ENCODE measurements at regions not wholly inside any gene's neighbourhood (a gene's known extent, or its start where the extent isn't known, plus 50 kb on each side); places are given as distances from the start of the nearest gene placed in this dataset.

DNA sequence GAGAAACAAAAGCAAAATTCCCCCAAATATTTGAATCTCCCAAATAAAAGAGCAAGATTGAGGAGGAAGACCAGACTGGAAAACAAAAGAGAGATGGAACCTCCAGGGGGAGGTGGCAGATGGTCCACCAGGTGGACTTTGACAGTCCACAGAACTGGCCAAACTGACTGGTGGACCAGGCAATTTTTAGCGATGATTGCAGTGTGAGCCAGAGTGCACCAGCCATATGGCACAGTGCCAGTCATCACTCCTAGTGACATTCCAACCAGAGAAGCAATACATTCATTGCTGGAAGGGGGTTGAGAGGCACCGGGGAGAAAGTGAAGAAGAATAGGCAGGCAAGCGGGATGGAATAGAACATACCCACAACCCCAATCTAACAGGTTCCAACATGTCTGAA, 182.9 kb downstream of the EXOC5 start:
- no peak overlapping the region for H3K27ac ChIP-seq
- 84 to 97% (median 89%) methylated on average over 3 of the region's 3 CpGs for WGBS, 5 donors
- H3K4me3 ChIP-seq = no peak overlapping the region
- H3K27me3 ChIP-seq (replicated peaks in 1 of 7) = peaks cover 0 to 12% (median 0%) of the 10 kb centered on the region in 7 donors
- H3K36me3 ChIP-seq = no peaks in the 10 kb centered on the region
- no peak for TF ChIP-seq POLR2A (IDR thresholded peaks at IDR 0.05)
- TF ChIP-seq POLR2AphosphoS5 (IDR thresholded peaks at IDR 0.05) = no peak
- TF ChIP-seq CTCF (IDR thresholded peaks at IDR 0.05 in 8 of 11, conservative IDR thresholded peaks at IDR 0.05 in 3 of 11) = no peak
- intact Hi-C loops (cut with DNase I; ENCODE audit: low total_unique reads) = no loop called here
- no peaks in the 10 kb centered on the region for H3K9me3 ChIP-seq
- H3K4me1 ChIP-seq = no peaks in the 10 kb centered on the region
- no peak for DNase-seq

DNA sequence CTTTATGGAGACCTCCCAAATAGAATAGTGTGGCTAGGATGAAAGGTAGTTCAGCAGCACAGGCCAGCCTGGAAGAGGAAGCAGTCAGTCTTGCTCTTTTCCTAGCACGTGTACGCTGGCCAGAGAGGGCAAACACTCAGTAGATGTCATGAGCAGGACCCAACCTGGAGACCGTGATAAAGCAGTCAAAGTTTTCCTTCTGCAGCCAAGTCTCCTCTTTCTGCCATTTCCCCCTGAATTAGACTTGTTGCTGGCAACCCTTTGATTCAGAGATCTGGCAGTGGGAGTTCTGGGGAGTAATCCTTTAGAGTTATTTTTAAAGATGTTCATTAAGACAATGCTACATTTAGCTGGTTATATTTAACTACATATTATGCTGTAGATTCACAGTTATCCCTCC, 183.7 kb downstream of the EXOC5 start:
- intact Hi-C loops (cut with DNase I; ENCODE audit: low total_unique reads) = no loop called here
- H3K36me3 ChIP-seq = no peaks in the 10 kb centered on the region
- no peak overlapping the region for H3K4me3 ChIP-seq
- no peak overlapping the region for H3K27ac ChIP-seq
- WGBS, 5 donors = 59 to 81% (median 67%) methylated on average over 3 of the region's 3 CpGs
- no peaks in the 10 kb centered on the region for H3K4me1 ChIP-seq
- H3K27me3 ChIP-seq (replicated peaks in 1 of 7) = peaks cover 0 to 12% (median 0%) of the 10 kb centered on the region in 7 donors
- H3K9me3 ChIP-seq = no peaks in the 10 kb centered on the region
- DNase-seq = no peak
- TF ChIP-seq POLR2A (IDR thresholded peaks at IDR 0.05) (no peak), POLR2AphosphoS5 (IDR thresholded peaks at IDR 0.05) (no peak), CTCF (IDR thresholded peaks at IDR 0.05 in 8 of 11, conservative IDR thresholded peaks at IDR 0.05 in 3 of 11) (no peak)

DNA sequence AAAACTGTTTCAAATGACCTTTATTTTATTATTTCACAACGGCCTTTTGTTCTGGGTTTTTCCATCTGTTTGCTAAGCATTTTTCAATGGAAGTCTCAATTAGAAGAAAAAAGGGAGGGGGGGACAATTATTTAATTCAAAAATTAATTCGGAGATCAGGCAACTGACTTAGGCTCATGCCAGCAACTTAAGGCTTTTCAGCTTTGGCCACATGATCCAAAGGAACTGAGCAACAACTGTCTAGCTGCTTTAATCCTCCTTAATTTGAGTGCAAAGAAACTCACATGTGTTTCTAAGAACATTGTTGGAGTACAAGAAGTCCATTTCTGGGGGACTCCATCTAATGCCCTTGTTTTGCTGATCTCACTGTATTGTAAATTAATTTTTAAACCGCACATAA, 188.0 kb downstream of the EXOC5 start:
- Histone ChIP-seq H3K36me3 (no peaks in the 10 kb centered on the region), H3K4me1 (no peaks in the 10 kb centered on the region), H3K27ac (no peak overlapping the region), H3K4me3 (no peak overlapping the region), H3K9me3 (no peaks in the 10 kb centered on the region), H3K27me3 (replicated peaks in 1 of 7) (peaks cover 0 to 12% (median 0%) of the 10 kb centered on the region in 7 donors)
- intact Hi-C loops (cut with DNase I; ENCODE audit: low total_unique reads) = no loop called here
- 71 to 84% (median 76%) methylated on average over 3 of the region's 3 CpGs for WGBS, 5 donors
- TF ChIP-seq CTCF (IDR thresholded peaks at IDR 0.05 in 8 of 11, conservative IDR thresholded peaks at IDR 0.05 in 3 of 11) (no peak), POLR2AphosphoS5 (IDR thresholded peaks at IDR 0.05) (no peak), POLR2A (IDR thresholded peaks at IDR 0.05) (no peak)
- no peak for DNase-seq

DNA sequence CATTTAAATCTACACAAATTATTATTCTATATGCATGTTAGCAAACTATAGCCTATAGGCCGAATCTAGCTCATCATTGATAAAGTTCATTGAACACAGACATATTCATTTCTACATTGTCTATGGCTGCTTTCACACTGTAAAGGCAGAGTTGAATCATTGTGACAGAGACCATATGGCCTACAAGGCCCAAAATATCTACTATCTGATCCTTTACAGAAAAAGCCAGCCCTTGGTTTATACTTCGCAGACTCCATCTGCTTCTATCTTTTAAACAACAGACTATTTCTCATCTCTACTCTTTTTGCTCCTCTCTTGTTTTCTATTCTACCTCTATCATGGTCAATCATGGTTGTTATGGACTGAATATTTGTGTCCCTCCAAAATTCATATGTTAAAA, 190.7 kb downstream of the EXOC5 start:
- no peak overlapping the region for H3K27ac ChIP-seq
- H3K27me3 ChIP-seq (replicated peaks in 1 of 7) = peaks cover 0 to 7% (median 0%) of the 10 kb centered on the region in 7 donors
- H3K9me3 ChIP-seq = no peaks in the 10 kb centered on the region
- intact Hi-C loops (cut with DNase I; ENCODE audit: low total_unique reads) = no loop called here
- no peak overlapping the region for H3K4me3 ChIP-seq
- no peaks in the 10 kb centered on the region for H3K36me3 ChIP-seq
- TF ChIP-seq CTCF (IDR thresholded peaks at IDR 0.05 in 8 of 11, conservative IDR thresholded peaks at IDR 0.05 in 3 of 11) (no peak), POLR2AphosphoS5 (IDR thresholded peaks at IDR 0.05) (no peak), POLR2A (IDR thresholded peaks at IDR 0.05) (no peak)
- no peak for DNase-seq
- 65 to 99% (median 77%) methylated on average over 2 of the region's 2 CpGs for WGBS, 5 donors
- H3K4me1 ChIP-seq = no peaks in the 10 kb centered on the region

Measured in spleen (tissue), 11 donors.